ENCODE measurements at regions not wholly inside any gene's neighbourhood (a gene's known extent, or its start where the extent isn't known, plus 50 kb on each side); places are given as distances from the start of the nearest gene placed in this dataset.

DNA sequence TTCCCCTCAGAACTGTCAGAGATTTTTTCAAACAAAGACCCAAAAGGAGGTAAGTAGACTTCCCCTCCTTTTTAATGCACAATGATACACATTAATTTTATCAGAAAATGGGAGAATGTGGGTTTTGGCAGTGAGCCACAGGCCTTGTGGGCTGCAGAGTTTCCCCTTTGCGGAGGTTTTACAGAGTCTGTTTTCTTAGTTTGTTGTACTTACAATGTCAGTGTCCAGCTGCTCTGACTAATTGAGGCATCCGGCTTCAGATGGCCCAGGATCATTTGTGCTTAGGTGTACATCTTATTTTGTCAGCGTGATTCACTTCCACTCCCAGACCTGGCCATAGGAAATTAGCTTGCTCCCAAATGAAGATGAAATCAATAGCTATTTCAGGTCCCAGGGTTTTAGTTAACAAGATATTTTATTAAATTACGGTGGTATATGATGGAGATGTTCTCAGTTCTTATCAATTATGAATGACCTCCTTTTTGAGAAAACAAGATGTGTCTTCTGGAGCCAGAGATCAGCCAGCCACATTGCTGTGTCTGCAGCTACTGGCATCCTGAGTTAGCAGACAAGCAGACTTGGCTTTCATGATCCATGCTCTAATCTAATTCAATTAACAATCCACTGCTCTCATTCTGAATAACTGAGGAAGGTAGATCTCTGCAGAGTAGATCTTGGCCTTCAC lies 1086.6 kb upstream of the SORCS1 start:
- TF ChIP-seq, protein P1, sequence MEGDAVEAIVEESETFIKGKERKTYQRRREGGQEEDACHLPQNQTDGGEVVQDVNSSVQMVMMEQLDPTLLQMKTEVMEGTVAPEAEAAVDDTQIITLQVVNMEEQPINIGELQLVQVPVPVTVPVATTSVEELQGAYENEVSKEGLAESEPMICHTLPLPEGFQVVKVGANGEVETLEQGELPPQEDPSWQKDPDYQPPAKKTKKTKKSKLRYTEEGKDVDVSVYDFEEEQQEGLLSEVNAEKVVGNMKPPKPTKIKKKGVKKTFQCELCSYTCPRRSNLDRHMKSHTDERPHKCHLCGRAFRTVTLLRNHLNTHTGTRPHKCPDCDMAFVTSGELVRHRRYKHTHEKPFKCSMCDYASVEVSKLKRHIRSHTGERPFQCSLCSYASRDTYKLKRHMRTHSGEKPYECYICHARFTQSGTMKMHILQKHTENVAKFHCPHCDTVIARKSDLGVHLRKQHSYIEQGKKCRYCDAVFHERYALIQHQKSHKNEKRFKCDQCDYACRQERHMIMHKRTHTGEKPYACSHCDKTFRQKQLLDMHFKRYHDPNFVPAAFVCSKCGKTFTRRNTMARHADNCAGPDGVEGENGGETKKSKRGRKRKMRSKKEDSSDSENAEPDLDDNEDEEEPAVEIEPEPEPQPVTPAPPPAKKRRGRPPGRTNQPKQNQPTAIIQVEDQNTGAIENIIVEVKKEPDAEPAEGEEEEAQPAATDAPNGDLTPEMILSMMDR (IDR thresholded peaks at IDR 0.05), result no peak
- no peak for TF ChIP-seq REST (IDR thresholded peaks at IDR 0.05; ENCODE audit: insufficient read depth in 1 of 2, low read depth in 2 of 2, low read length in 1 of 2)
- TF ChIP-seq POLR2AphosphoS5 (IDR thresholded peaks at IDR 0.05; ENCODE audit: low read depth, low read length), result no peak
- no peak for TF ChIP-seq TCF7L2 (IDR thresholded peaks at IDR 0.05; ENCODE audit: low read depth, low read length)
- TF ChIP-seq SIN3A (IDR thresholded peaks at IDR 0.05; ENCODE audit: borderline replicate concordance, insufficient read depth, low read depth, low read length), result no peak

Data from Panc1 (cell line).